Common myeloid progenitor, CD34-positive (primary cell): ENCODE measurements at regions not wholly inside any gene's neighbourhood (a gene's known extent, or its start where the extent isn't known, plus 50 kb on each side); places are given as distances from the start of the nearest gene placed in this dataset.
A peak's percentile ranks its signal among the peaks of the same experiment; 100 is the strongest.

Experiments used
- CTCF ChIA-PET: fragments of 350-600 bp; sonication (Branson Sonifier 250); formaldehyde crosslinking; loops from one replicate; lab custom pipeline; 2021; ENCODE audit warnings: antibody characterized with exemption; lab: Charles Lee
- POLR2A ChIA-PET: fragments of 350-600 bp; sonication (Branson Sonifier 250); formaldehyde crosslinking; loops from one replicate; lab custom pipeline; 2021; ENCODE audit warnings: antibody characterized with exemption; lab: Charles Lee
- DNase-seq, 3 donors: peaks; one replicate each; pipeline versions ENCODE4 v3.0.0 to v3.0.0-alpha.2; 2013
- H3K27ac ChIP-seq, 2 experiments: 1 replicate in 1 of 2; 2 replicates in 1 of 2; pipeline ENCODE4 v1.7.0; 2013; ENCODE audit warnings: inconsistent platforms in 2 of 2, low read length in 2 of 2, mild to moderate bottlenecking in 2 of 2, low read depth in 1 of 2, moderate library complexity in 1 of 2; ENCODE audit not compliant: severe bottlenecking in 2 of 2, insufficient read depth in 1 of 2, poor library complexity in 1 of 2
- H3K27me3 ChIP-seq, 5 experiments: replicated peaks in 2 of 5; 1 replicate in 3 of 5; 2 replicates in 2 of 5; pipeline versions ENCODE4 v1.6.1 to v1.7.0; 2013; ENCODE audit warnings: low read length in 4 of 5, mild to moderate bottlenecking in 2 of 5, moderate library complexity in 2 of 5, inconsistent platforms in 1 of 5; ENCODE audit not compliant: insufficient read depth in 5 of 5, control insufficient read depth in 4 of 5
- H3K36me3 ChIP-seq, 4 experiments: 1 replicate in 2 of 4; 2 replicates in 2 of 4; pipeline versions ENCODE4 v1.6.1 to v1.7.0; 2013; ENCODE audit warnings: low read length in 3 of 4, control low read depth in 1 of 4, mild to moderate bottlenecking in 1 of 4; ENCODE audit not compliant: control insufficient read depth in 4 of 4, insufficient read depth in 4 of 4
- H3K4me1 ChIP-seq, 4 experiments: 1 replicate in 3 of 4; 2 replicates in 1 of 4; pipeline versions ENCODE4 v1.6.1 to v1.7.1; 2013; ENCODE audit warnings: low read length in 3 of 4, mild to moderate bottlenecking in 3 of 4, control low read depth in 1 of 4, inconsistent platforms in 1 of 4, moderate library complexity in 1 of 4; ENCODE audit not compliant: control insufficient read depth in 4 of 4, insufficient read depth in 4 of 4; ENCODE audit errors: control extremely low read depth in 1 of 4
- H3K4me3 ChIP-seq, 7 experiments: 1 replicate in 4 of 7; 2 replicates in 3 of 7; pipeline versions ENCODE4 v1.5.1 to v1.7.0; 2013; ENCODE audit warnings: mild to moderate bottlenecking in 7 of 7, low read length in 6 of 7, moderate library complexity in 6 of 7, inconsistent platforms in 2 of 7, low read depth in 2 of 7, control low read depth in 1 of 7; ENCODE audit not compliant: insufficient read depth in 4 of 7, control insufficient read depth in 1 of 7; ENCODE audit errors: extremely low read depth in 1 of 7
- H3K9me3 ChIP-seq, 5 experiments: 1 replicate in 4 of 5; 2 replicates in 1 of 5; pipeline versions ENCODE4 v1.6.1 to v1.7.1; 2013; ENCODE audit warnings: low read length in 4 of 5, mild to moderate bottlenecking in 2 of 5, inconsistent platforms in 1 of 5, low read depth in 1 of 5, moderate library complexity in 1 of 5; ENCODE audit not compliant: control insufficient read depth in 4 of 5, insufficient read depth in 2 of 5; ENCODE audit errors: control extremely low read depth in 1 of 5
- WGBS: methylation state at CpG from one replicate; pipeline ENCODE4 v1.1.5; 2013; ENCODE audit not compliant: insufficient coverage; 5-methylcytosine and 5-hydroxymethylcytosine counted together

GRCh38 chr7:47039089-47039648, 542.7 kb downstream of the TNS3 start:
- 90% methylated on average over 5 of the region's 6 CpGs for WGBS
- peaks cover 0 to 2% (median 0%) of the 10 kb centered on the region in 5 experiments for H3K27me3 ChIP-seq
- H3K4me1 ChIP-seq, result peaks cover 0 to 4% (median under 1%) of the 10 kb centered on the region in 4 experiments
- H3K9me3 ChIP-seq, result peaks cover 0 to 3% (median 0%) of the 10 kb centered on the region in 5 experiments
- no peak overlapping the region for H3K27ac ChIP-seq
- ChIA-PET POLR2A (no interaction called here), CTCF (no interaction called here)
- no peak for DNase-seq
- H3K4me3 ChIP-seq, result no peak overlapping the region
- H3K36me3 ChIP-seq, result no peaks in the 10 kb centered on the region

- H3K4me1 ChIP-seq, result peaks cover 0 to 4% (median under 1%) of the 10 kb centered on the region in 4 experiments
- H3K27me3 ChIP-seq, result peaks cover 0 to 2% (median 0%) of the 10 kb centered on the region in 5 experiments
- ChIA-PET CTCF (no interaction called here), POLR2A (no interaction called here)
- no peak overlapping the region for H3K4me3 ChIP-seq
- DNase-seq, result peak in 2 of 3 donors; percentile 1 to 2
- H3K27ac ChIP-seq, result no peak overlapping the region
- no peaks in the 10 kb centered on the region for H3K36me3 ChIP-seq
- WGBS, result 92% methylated on average over 5 of the region's 6 CpGs
- H3K9me3 ChIP-seq, result peaks cover 0 to 3% (median 0%) of the 10 kb centered on the region in 5 experiments
These were observed 543.3 kb downstream of the TNS3 start for GRCh38 chr7:47038621-47039020.

- H3K4me3 ChIP-seq, result no peak overlapping the region
- ChIA-PET CTCF (no interaction called here), POLR2A (no interaction called here)
- H3K36me3 ChIP-seq, result no peaks in the 10 kb centered on the region
- H3K27me3 ChIP-seq, result peaks cover 0 to 2% (median 0%) of the 10 kb centered on the region in 5 experiments
- no peak overlapping the region for H3K27ac ChIP-seq
- no peak for DNase-seq
- 100% methylated on average over 2 of the region's 7 CpGs for WGBS
- H3K4me1 ChIP-seq, result peaks cover 0 to 4% (median under 1%) of the 10 kb centered on the region in 4 experiments
- H3K9me3 ChIP-seq, result peaks cover 0 to 3% (median 0%) of the 10 kb centered on the region in 5 experiments
These were observed 544.3 kb downstream of the TNS3 start for GRCh38 chr7:47037607-47038006.

- peaks cover 0 to 2% (median 0%) of the 10 kb centered on the region in 5 experiments for H3K27me3 ChIP-seq
- no peaks in the 10 kb centered on the region for H3K36me3 ChIP-seq
- ChIA-PET POLR2A (no interaction called here), CTCF (no interaction called here)
- H3K4me3 ChIP-seq, result no peak overlapping the region
- DNase-seq, result no peak
- H3K27ac ChIP-seq, result no peak overlapping the region
- 97% methylated on average over 6 of the region's 6 CpGs for WGBS
- H3K4me1 ChIP-seq, result peaks cover 0 to 4% (median under 1%) of the 10 kb centered on the region in 4 experiments
- H3K9me3 ChIP-seq, result peaks cover 0 to 3% (median 0%) of the 10 kb centered on the region in 5 experiments
These were observed 545.0 kb downstream of the TNS3 start for GRCh38 chr7:47036909-47037308.

- no peak for DNase-seq
These were observed 546.4 kb downstream of the TNS3 start for GRCh38 chr7:47035522-47035921.

GRCh38 chr7:47034180-47034579, 547.7 kb downstream of the TNS3 start:
- ChIA-PET POLR2A (no interaction called here), CTCF (no interaction called here)
- peaks cover 0 to 2% (median 0%) of the 10 kb centered on the region in 5 experiments for H3K27me3 ChIP-seq
- no peaks in the 10 kb centered on the region for H3K4me1 ChIP-seq
- DNase-seq, result no peak
- H3K4me3 ChIP-seq, result no peak overlapping the region
- 94% methylated on average over 2 of the region's 2 CpGs for WGBS
- no peaks in the 10 kb centered on the region for H3K9me3 ChIP-seq
- no peaks in the 10 kb centered on the region for H3K36me3 ChIP-seq
- no peak overlapping the region for H3K27ac ChIP-seq

More at GRCh38 chr7:47035522-47035921, 546.4 kb downstream of the TNS3 start:
- ChIA-PET CTCF (no interaction called here), POLR2A (no interaction called here)
- 100% methylated on average over 1 of the region's 2 CpGs for WGBS
- Histone ChIP-seq H3K27ac (no peak overlapping the region), H3K27me3 (peaks cover 0 to 2% (median 0%) of the 10 kb centered on the region in 5 experiments), H3K4me3 (no peak overlapping the region), H3K36me3 (no peaks in the 10 kb centered on the region), H3K4me1 (no peaks in the 10 kb centered on the region), H3K9me3 (no peaks in the 10 kb centered on the region)

GRCh38 chr7:47032536-47032908, 549.4 kb downstream of the TNS3 start:
- no peak for DNase-seq
- no peaks in the 10 kb centered on the region for H3K36me3 ChIP-seq
- no peak overlapping the region for H3K4me3 ChIP-seq
- POLR2A ChIA-PET, result no interaction called here
- no peak overlapping the region for H3K27ac ChIP-seq
- no peaks in the 10 kb centered on the region for H3K9me3 ChIP-seq
- CTCF ChIA-PET, result no interaction called here
- peaks cover 0 to 2% (median 0%) of the 10 kb centered on the region in 5 experiments for H3K27me3 ChIP-seq
- H3K4me1 ChIP-seq, result no peaks in the 10 kb centered on the region
- no CpG with 5 or more reads among the region's 4 CpGs for WGBS
